Mesenchymal stem cell (in vitro differentiated cells and primary cell): ENCODE measurements at regions not wholly inside any gene's neighbourhood (a gene's known extent, or its start where the extent isn't known, plus 50 kb on each side); places are given as distances from the start of the nearest gene placed in this dataset.

ENCODE experiments used
- DNase-seq: peaks from one replicate; pipeline ENCODE4 v3.0.0-alpha.2; 2013
- H2AFZ ChIP-seq: one replicate; pipeline ENCODE4 v1.6.1; 2013; ENCODE audit warnings: low read depth, mild to moderate bottlenecking, control low read depth, inconsistent platforms, low read length, moderate library complexity
- H2AK5ac ChIP-seq: 2 replicates; pipeline ENCODE4 v1.6.1; 2013; ENCODE audit warnings: low read length, moderate library complexity, mild to moderate bottlenecking, inconsistent platforms; ENCODE audit not compliant: severe bottlenecking
- H2BK120ac ChIP-seq: one replicate; pipeline ENCODE4 v1.6.1; 2013; ENCODE audit warnings: low read depth, mild to moderate bottlenecking, inconsistent platforms, low read length, moderate library complexity
- H2BK12ac ChIP-seq, 2 experiments: one replicate each; pipeline ENCODE4 v1.6.1; 2013; ENCODE audit warnings: inconsistent platforms in 2 of 2, low read length in 2 of 2, mild to moderate bottlenecking in 2 of 2, moderate library complexity in 2 of 2, control low read depth in 1 of 2
- H2BK15ac ChIP-seq: one replicate; pipeline ENCODE4 v1.6.1; 2013; ENCODE audit warnings: mild to moderate bottlenecking, low read depth, inconsistent platforms; ENCODE audit not compliant: poor library complexity, severe bottlenecking
- H2BK5ac ChIP-seq: 2 replicates; pipeline ENCODE4 v1.6.1; 2013; ENCODE audit warnings: low read depth, mild to moderate bottlenecking, low read length, control low read depth, inconsistent platforms; ENCODE audit not compliant: poor library complexity, severe bottlenecking
- H3K14ac ChIP-seq, 2 experiments: one replicate each; pipeline ENCODE4 v1.6.1; 2013; ENCODE audit warnings: inconsistent platforms in 2 of 2, low read length in 2 of 2, control low read depth in 1 of 2, mild to moderate bottlenecking in 1 of 2, moderate library complexity in 1 of 2
- H3K18ac ChIP-seq, 2 experiments: one replicate each; pipeline ENCODE4 v1.6.1; 2013; ENCODE audit warnings: inconsistent platforms in 2 of 2, low read length in 2 of 2, control low read depth in 1 of 2, low read depth in 1 of 2, mild to moderate bottlenecking in 1 of 2
- H3K23ac ChIP-seq, 2 experiments: one replicate each; pipeline ENCODE4 v1.6.1; 2013; ENCODE audit warnings: inconsistent platforms in 2 of 2, low read length in 2 of 2, mild to moderate bottlenecking in 2 of 2, moderate library complexity in 2 of 2, control low read depth in 1 of 2
- H3K27ac ChIP-seq: 2 replicates; pipeline ENCODE4 v1.5.1; 2013; ENCODE audit warnings: mild to moderate bottlenecking, moderate library complexity, low read length, control low read depth, inconsistent platforms; ENCODE audit not compliant: poor library complexity, severe bottlenecking
- H3K27me3 ChIP-seq, 2 experiments: 2 replicates each; pipeline versions ENCODE4 v1.6.1 to v1.7.0; 2013; ENCODE audit warnings: low read length in 2 of 2, mild to moderate bottlenecking in 2 of 2, moderate library complexity in 2 of 2, control low read depth in 1 of 2, inconsistent platforms in 1 of 2; ENCODE audit not compliant: control insufficient read depth in 1 of 2, insufficient read depth in 1 of 2
- H3K36me3 ChIP-seq, 2 experiments: 2 replicates each; pipeline versions ENCODE4 v1.6.1 to v1.7.0; 2013; ENCODE audit warnings: low read length in 2 of 2, control low read depth in 1 of 2, inconsistent platforms in 1 of 2, low read depth in 1 of 2, mild to moderate bottlenecking in 1 of 2; ENCODE audit not compliant: insufficient read depth in 2 of 2, control insufficient read depth in 1 of 2
- H3K4ac ChIP-seq, 2 experiments: one replicate each; pipeline ENCODE4 v1.6.1; 2013; ENCODE audit warnings: inconsistent platforms in 2 of 2, low read length in 2 of 2, mild to moderate bottlenecking in 2 of 2, moderate library complexity in 2 of 2, control low read depth in 1 of 2, low read depth in 1 of 2
- H3K4me1 ChIP-seq: 2 replicates; pipeline ENCODE4 v1.6.1; 2013; ENCODE audit warnings: low read depth, low read length, control low read depth; ENCODE audit not compliant: control insufficient read depth, insufficient read depth
- H3K4me2 ChIP-seq: 2 replicates; pipeline ENCODE4 v1.6.1; 2013; ENCODE audit warnings: low read length, mild to moderate bottlenecking, inconsistent platforms; ENCODE audit not compliant: poor library complexity, severe bottlenecking
- H3K4me3 ChIP-seq, 2 experiments: 2 replicates each; pipeline versions ENCODE4 v1.5.1 to v1.7.0; 2013; ENCODE audit warnings: low read length in 2 of 2, mild to moderate bottlenecking in 2 of 2, control low read depth in 1 of 2, low read depth in 1 of 2; ENCODE audit not compliant: insufficient read depth in 1 of 2
- H3K79me1 ChIP-seq: replicated peaks from 2 replicates; pipeline ENCODE4 v1.6.1; 2013; ENCODE audit warnings: mild to moderate bottlenecking, control low read depth, low read length, inconsistent platforms; ENCODE audit not compliant: poor library complexity, severe bottlenecking
- H3K9ac ChIP-seq: 2 replicates; pipeline ENCODE4 v1.7.0; 2013; ENCODE audit warnings: mild to moderate bottlenecking, low read length, moderate library complexity
- H3K9me3 ChIP-seq: 2 replicates; pipeline ENCODE4 v1.7.0; 2013; ENCODE audit warnings: mild to moderate bottlenecking, low read length; ENCODE audit not compliant: control insufficient read depth
- H4K8ac ChIP-seq: one replicate; pipeline ENCODE4 v1.6.1; 2013; ENCODE audit warnings: inconsistent platforms, mild to moderate bottlenecking, low read length, moderate library complexity
- H4K91ac ChIP-seq: one replicate; pipeline ENCODE4 v1.6.1; 2013; ENCODE audit warnings: mild to moderate bottlenecking, low read length, inconsistent platforms
- WGBS: methylation state at CpG from one replicate; pipeline ENCODE4 v1.1.7; 2013; ENCODE audit warnings: mixed read lengths; 5-methylcytosine and 5-hydroxymethylcytosine counted together

- Histone ChIP-seq H3K27ac (no peak overlapping the region), H3K9me3 (no peaks in the 10 kb centered on the region), H2AK5ac (no peak overlapping the region), H3K9ac (peak overlapping the region; percentile 35), H3K27me3 (peaks cover 0 to 8% of the 10 kb centered on the region in 2 experiments), H2BK120ac (no peak overlapping the region), H3K4me3 (no peak overlapping the region), H2BK5ac (no peak overlapping the region), H3K18ac (no peak overlapping the region), H3K14ac (no peak overlapping the region), H3K4me2 (no peak overlapping the region), H3K23ac (no peak overlapping the region), H2AFZ (no peak overlapping the region), H4K91ac (no peak overlapping the region), H3K79me1 (no peaks in the 10 kb centered on the region), H3K36me3 (no peaks in the 10 kb centered on the region), H2BK12ac (no peak overlapping the region), H4K8ac (no peak overlapping the region), H3K4ac (no peak overlapping the region), H2BK15ac (no peak overlapping the region), H3K4me1 (no peaks in the 10 kb centered on the region)
- DNase-seq, result peak; percentile 19
- 93% methylated on average over 1 of the region's 2 CpGs for WGBS
Measured at GRCh38 chr1:89451011-89451410, 73.6 kb upstream of the LRRC8B start.

GRCh38 chr1:89453123-89453972 lies 71.3 kb upstream of the LRRC8B start:
- Histone ChIP-seq H3K14ac (no peak overlapping the region), H2BK12ac (no peak overlapping the region), H3K9me3 (no peaks in the 10 kb centered on the region), H4K91ac (no peak overlapping the region), H2BK120ac (no peak overlapping the region), H3K4me1 (no peaks in the 10 kb centered on the region), H2BK15ac (no peak overlapping the region), H3K36me3 (no peaks in the 10 kb centered on the region), H3K4me2 (no peak overlapping the region), H2AK5ac (no peak overlapping the region), H3K27ac (no peak overlapping the region), H3K79me1 (no peaks in the 10 kb centered on the region), H2BK5ac (no peak overlapping the region), H3K18ac (no peak overlapping the region), H3K4ac (no peak overlapping the region), H3K9ac (no peak overlapping the region), H3K27me3 (peaks cover 0 to 9% of the 10 kb centered on the region in 2 experiments), H2AFZ (no peak overlapping the region), H3K23ac (no peak overlapping the region), H3K4me3 (no peak overlapping the region), H4K8ac (no peak overlapping the region)
- DNase-seq, result no peak
- 91% methylated on average over 8 of the region's 9 CpGs for WGBS

- Histone ChIP-seq H3K27ac (no peak overlapping the region), H2BK15ac (no peak overlapping the region), H2BK120ac (no peak overlapping the region), H3K4me1 (no peaks in the 10 kb centered on the region), H3K4me3 (no peak overlapping the region), H3K36me3 (no peaks in the 10 kb centered on the region), H3K4ac (no peak overlapping the region), H3K27me3 (peaks cover 0 to 9% of the 10 kb centered on the region in 2 experiments), H3K9ac (no peak overlapping the region), H4K91ac (no peak overlapping the region), H3K18ac (no peak overlapping the region), H3K9me3 (no peaks in the 10 kb centered on the region), H3K4me2 (no peak overlapping the region), H3K14ac (no peak overlapping the region), H3K23ac (no peak overlapping the region), H2BK5ac (no peak overlapping the region), H3K79me1 (no peaks in the 10 kb centered on the region), H2AK5ac (no peak overlapping the region), H2AFZ (no peak overlapping the region), H4K8ac (no peak overlapping the region), H2BK12ac (no peak overlapping the region)
- peak; percentile 58 for DNase-seq
- 70% methylated on average over 5 of the region's 7 CpGs for WGBS
Measured at GRCh38 chr1:89454845-89455521, 69.6 kb upstream of the LRRC8B start.

GRCh38 chr1:89457046-89457445 lies 67.6 kb upstream of the LRRC8B start:
- Histone ChIP-seq H2BK15ac (no peak overlapping the region), H3K4me2 (no peak overlapping the region), H4K91ac (no peak overlapping the region)

More at GRCh38 chr1:89457046-89457445, 67.6 kb upstream of the LRRC8B start:
- H3K9ac ChIP-seq, result no peak overlapping the region
- no peak overlapping the region for H3K4ac ChIP-seq
- no peaks in the 10 kb centered on the region for H3K79me1 ChIP-seq
- H2AFZ ChIP-seq, result no peak overlapping the region
- H3K4me1 ChIP-seq, result no peaks in the 10 kb centered on the region
- no peak overlapping the region for H4K8ac ChIP-seq
- WGBS, result 78% methylated on average over 1 of the region's 1 CpG
- no peak overlapping the region for H2BK5ac ChIP-seq
- no peak overlapping the region for H3K18ac ChIP-seq
- H3K4me3 ChIP-seq, result no peak overlapping the region
- H3K27ac ChIP-seq, result no peak overlapping the region
- no peaks in the 10 kb centered on the region for H3K36me3 ChIP-seq
- H3K27me3 ChIP-seq, result peaks cover 0 to 9% of the 10 kb centered on the region in 2 experiments
- no peak overlapping the region for H2AK5ac ChIP-seq
- H2BK12ac ChIP-seq, result no peak overlapping the region
- H2BK120ac ChIP-seq, result no peak overlapping the region
- H3K9me3 ChIP-seq, result no peaks in the 10 kb centered on the region
- no peak overlapping the region for H3K14ac ChIP-seq
- no peak for DNase-seq
- no peak overlapping the region for H3K23ac ChIP-seq
